ENCODE measurements at regions not wholly inside any gene's neighbourhood (a gene's known extent, or its start where the extent isn't known, plus 50 kb on each side); places are given as distances from the start of the nearest gene placed in this dataset.

GRCh38 chr7:125316466-125316865, 386.8 kb upstream of the POT1 start:
- no peak for TF ChIP-seq CTCF (IDR thresholded peaks at IDR 0.05)
- no peak for TF ChIP-seq POLR2A (IDR thresholded peaks at IDR 0.05)

Data from testis (tissue), 2 donors.